ENCODE measurements at regions not wholly inside any gene's neighbourhood (a gene's known extent, or its start where the extent isn't known, plus 50 kb on each side); places are given as distances from the start of the nearest gene placed in this dataset.

- DNase-seq (ENCODE audit: low spot score), result no peak
These were observed 67.7 kb upstream of the LSM14A start for GRCh38 chr19:34104557-34104956.

- no peak for DNase-seq (ENCODE audit: low spot score)
These were observed 62.7 kb upstream of the LSM14A start for GRCh38 chr19:34109596-34109995.

GRCh38 chr19:34118879-34119748 lies 53.2 kb upstream of the LSM14A start:
- no peak for DNase-seq (ENCODE audit: low spot score)

- no peak for DNase-seq (ENCODE audit: low spot score)
These were observed 52.2 kb upstream of the LSM14A start for GRCh38 chr19:34120141-34120540.

- no peak for DNase-seq (ENCODE audit: low spot score)
These were observed 51.3 kb upstream of the LSM14A start for GRCh38 chr19:34120846-34121639.
